ENCODE measurements at regions not wholly inside any gene's neighbourhood (a gene's known extent, or its start where the extent isn't known, plus 50 kb on each side); places are given as distances from the start of the nearest gene placed in this dataset.

DNA sequence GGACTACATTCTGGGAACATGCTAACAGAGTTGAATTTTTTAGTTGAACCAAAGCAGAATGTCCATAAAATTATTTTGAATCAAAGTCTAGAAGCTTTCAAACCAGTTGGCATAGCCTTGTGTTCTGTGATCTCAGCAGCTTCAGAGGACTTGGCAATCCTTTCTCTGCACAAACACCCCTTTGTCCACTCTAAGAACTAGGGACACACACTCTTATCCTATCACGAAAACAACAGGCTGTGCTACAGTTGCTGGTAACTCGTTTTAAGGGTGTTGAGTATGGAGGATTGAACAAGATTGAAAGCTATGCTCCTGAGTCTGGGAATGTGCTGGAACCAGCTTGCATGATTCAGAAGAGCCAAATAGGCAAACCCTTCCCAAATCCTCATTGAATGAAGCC lies 76.4 kb upstream of the PRSS58 start:
- DNase-seq (ENCODE audit: low spot score) = no peak

- no peak for DNase-seq (ENCODE audit: low spot score)
These were observed 74.6 kb upstream of the PRSS58 start for GRCh38 chr7:142332421-142332820.

GRCh38 chr7:142331941-142332340 lies 74.1 kb upstream of the PRSS58 start:
- no peak for DNase-seq (ENCODE audit: low spot score)

DNA sequence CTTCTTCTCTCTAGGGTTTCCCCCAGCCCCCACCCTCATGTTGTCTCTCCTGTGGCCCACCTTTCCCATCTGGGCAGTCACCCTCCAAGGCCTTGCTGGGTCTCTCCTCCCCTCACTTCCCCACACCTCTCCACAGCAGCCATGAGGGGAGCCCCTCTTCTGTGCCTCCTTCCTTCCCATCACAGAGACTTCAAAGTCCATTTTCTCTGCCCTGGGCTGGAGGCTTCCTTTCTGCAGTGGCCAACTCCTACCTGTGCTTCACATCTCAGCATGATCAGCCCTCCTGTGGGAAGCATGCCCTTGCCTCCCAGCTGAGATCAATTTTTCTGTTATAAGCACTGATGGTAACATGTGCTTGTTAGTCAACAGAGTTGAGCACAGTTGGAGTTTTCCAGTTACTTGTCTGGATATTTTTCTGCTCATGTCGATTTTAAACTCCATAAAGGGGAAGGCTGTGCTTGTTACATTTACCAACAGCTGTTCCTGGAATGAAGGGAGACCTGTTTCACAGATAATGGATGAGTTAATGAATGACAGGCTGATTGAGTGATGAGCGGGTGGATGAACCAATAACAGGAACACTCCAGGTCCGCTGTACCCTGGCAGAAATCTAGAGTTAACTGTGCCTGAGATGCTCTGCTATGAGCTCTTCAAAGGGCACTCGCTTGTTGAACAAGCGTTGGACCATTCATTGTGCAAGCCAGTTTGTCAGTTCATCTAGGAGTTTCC lies 71.4 kb upstream of the PRSS58 start:
- DNase-seq (ENCODE audit: low spot score) = no peak

DNA sequence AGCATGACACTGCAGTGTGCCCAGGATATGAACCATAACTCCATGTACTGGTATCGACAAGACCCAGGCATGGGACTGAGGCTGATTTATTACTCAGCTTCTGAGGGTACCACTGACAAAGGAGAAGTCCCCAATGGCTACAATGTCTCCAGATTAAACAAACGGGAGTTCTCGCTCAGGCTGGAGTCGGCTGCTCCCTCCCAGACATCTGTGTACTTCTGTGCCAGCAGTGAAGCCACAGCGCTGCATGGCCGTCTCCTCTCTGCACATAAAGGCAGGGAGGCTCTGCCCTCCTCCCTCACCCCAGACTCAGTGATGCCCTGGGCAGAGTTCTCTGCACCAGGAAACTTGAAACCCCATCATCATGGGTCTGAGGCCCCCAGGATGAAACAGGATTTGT lies 70.7 kb upstream of the PRSS58 start:
- no peak for DNase-seq (ENCODE audit: low spot score)

GRCh38 chr7:142327628-142328405 lies 70.0 kb upstream of the PRSS58 start:
- DNase-seq (ENCODE audit: low spot score) = no peak

DNA sequence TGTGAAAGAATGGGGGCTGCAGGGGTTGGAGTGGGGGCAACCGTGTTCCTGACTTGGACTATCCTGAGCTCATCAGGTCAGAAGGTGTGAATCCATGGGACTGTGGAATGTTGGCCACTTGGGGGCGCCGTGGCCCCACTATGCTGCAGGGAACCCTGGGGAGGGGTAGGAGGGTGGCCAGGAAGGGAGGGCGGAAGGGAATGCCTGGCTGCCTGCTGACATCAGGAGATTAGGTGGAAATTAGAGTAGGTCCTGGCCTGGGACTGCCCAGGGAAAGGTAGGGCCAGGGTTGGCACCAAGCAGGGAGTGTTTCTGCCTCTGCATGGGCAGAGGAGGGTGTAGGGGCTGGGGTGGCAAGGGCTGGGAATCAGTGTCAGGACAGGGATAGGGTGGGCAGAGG lies 65.8 kb upstream of the PRSS58 start:
- no peak for DNase-seq (ENCODE audit: low spot score)

- DNase-seq (ENCODE audit: low spot score) = no peak
These were observed 63.5 kb upstream of the PRSS58 start for GRCh38 chr7:142321391-142321790.

- no peak for DNase-seq (ENCODE audit: low spot score)
These were observed 63.0 kb upstream of the PRSS58 start for GRCh38 chr7:142320883-142321282.

DNA sequence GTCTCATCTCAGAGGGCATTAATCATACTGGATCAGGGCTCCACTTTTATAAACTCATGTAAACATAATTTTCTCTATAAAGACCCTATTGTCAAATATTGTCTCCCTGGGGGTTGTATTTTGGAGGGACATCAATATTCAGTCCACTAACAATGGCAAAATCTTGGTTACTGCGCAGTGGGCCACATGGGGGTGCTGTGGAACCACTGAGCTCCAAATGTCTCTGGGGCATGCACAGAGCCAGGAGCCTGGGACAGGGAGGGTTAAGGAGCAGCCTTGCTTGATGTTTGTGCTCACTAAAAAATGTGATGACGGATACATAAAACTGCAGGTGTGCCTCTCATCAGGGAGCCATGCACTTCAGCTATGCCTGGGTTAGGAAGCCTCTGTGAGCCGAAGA lies 62.1 kb upstream of the PRSS58 start:
- no peak for DNase-seq (ENCODE audit: low spot score)

DNA sequence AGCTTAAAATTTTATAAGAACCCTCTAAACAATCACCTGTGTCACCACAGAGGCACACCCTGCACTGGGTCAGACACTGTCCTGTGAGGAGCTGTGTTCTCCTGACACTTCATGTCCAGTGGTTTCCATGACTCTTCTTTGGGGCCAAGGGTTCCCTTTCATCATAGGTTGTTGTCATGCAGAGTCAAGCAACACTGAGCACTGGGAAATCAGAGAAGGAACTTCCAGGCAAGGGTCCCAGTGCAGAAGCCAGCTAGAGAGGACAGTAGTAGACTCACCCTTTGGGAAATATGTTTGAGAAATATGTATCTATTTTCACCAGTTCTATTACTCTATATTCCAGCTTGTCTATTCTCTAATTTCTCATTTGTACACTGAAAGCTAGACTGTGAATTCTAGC lies 56.4 kb upstream of the PRSS58 start:
- no peak for DNase-seq (ENCODE audit: low spot score)

- DNase-seq (ENCODE audit: low spot score) = no peak
These were observed 55.7 kb upstream of the PRSS58 start for GRCh38 chr7:142313528-142313927.

- no peak for DNase-seq (ENCODE audit: low spot score)
These were observed 54.0 kb upstream of the PRSS58 start for GRCh38 chr7:142311876-142312275.

GRCh38 chr7:142308918-142309317 lies 51.1 kb upstream of the PRSS58 start:
- DNase-seq (ENCODE audit: low spot score) = no peak

DNA sequence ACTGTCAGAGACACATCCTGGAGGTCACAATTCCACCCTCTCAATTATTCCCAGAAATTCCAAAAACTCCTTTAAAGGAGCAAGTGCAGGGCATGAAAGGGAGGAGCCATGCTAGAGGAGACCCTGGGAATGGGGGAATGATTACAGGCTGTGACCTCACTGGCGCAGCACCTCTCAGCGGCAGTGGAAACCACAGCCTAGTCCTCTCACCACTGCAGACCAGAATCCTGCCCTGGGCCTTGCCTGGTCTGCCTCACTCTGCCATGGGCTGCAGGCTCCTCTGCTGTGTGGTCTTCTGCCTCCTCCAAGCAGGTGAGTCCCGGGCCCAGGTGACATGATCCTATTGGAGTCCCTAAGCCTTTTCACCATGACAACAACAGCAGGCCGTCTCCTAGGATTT lies 50.5 kb upstream of the PRSS58 start:
- DNase-seq (ENCODE audit: low spot score) = no peak

Measured in GM03348 (cell line).